ENCODE measurements at regions not wholly inside any gene's neighbourhood (a gene's known extent, or its start where the extent isn't known, plus 50 kb on each side); places are given as distances from the start of the nearest gene placed in this dataset.
"Not testable (repeated sequence)": the region's sequence is repeated elsewhere in the genome, so short reads cannot be mapped to it uniquely, and the experiment has no call there.

GRCh38 chr10:37003126-37003525 lies 122.3 kb upstream of the ANKRD30A start:
- H4K20me1 ChIP-seq (ENCODE audit: insufficient read depth, low read length) = no peaks in the 10 kb centered on the region
- H3K9me3 ChIP-seq (replicated peaks in 1 of 2; ENCODE audit: control insufficient read depth in 1 of 2, insufficient read depth in 1 of 2, low read length in 2 of 2) = peaks cover 0 to 5% of the 10 kb centered on the region in 2 donors
- H3K4me3 ChIP-seq (replicated peaks in 1 of 3; ENCODE audit: low read depth in 2 of 3, low read length in 3 of 3) = no peak overlapping the region
- no peak for TF ChIP-seq CTCF (IDR thresholded peaks at IDR 0.05)
- H2AFZ ChIP-seq (ENCODE audit: insufficient read depth, low read depth, low read length, poor library complexity, severe bottlenecking) = no peak overlapping the region
- no peaks in the 10 kb centered on the region for H3K4me1 Mint-ChIP-seq
- H3K79me2 ChIP-seq (ENCODE audit: insufficient read depth, low read length) = no peaks in the 10 kb centered on the region
- H3K36me3 ChIP-seq (replicated peaks in 1 of 2; ENCODE audit: control insufficient read depth in 1 of 2, insufficient read depth in 2 of 2, low read length in 2 of 2) = no peaks in the 10 kb centered on the region
- H3K27ac ChIP-seq (ENCODE audit: low read depth in 1 of 2, low read length in 2 of 2) = no peak overlapping the region
- H3K4me1 ChIP-seq (ENCODE audit: control insufficient read depth in 1 of 2, insufficient read depth in 2 of 2, low read length in 2 of 2) = no peaks in the 10 kb centered on the region
- peaks cover 0 to 9% (median 2%) of the 10 kb centered on the region in 7 donors for H3K9me3 Mint-ChIP-seq
- H3K4me2 ChIP-seq (replicated peaks; ENCODE audit: extremely low read depth, low read length, poor library complexity, severe bottlenecking) = no peak overlapping the region
- H3K27me3 ChIP-seq (ENCODE audit: control insufficient read depth in 2 of 2, insufficient read depth in 2 of 2, low read length in 2 of 2) = no peaks in the 10 kb centered on the region
- H3K27me3 Mint-ChIP-seq (ENCODE audit: low read depth in 3 of 3) = peaks cover 0 to 2% (median 0%) of the 10 kb centered on the region in 3 donors
- H3K36me3 Mint-ChIP-seq = no peaks in the 10 kb centered on the region
- no peak overlapping the region for H3K4me3 Mint-ChIP-seq
- WGBS (ENCODE audit: insufficient coverage) = no CpG with 5 or more reads among the region's 2 CpGs
- no peak overlapping the region for H3K9ac ChIP-seq (ENCODE audit: insufficient read depth, low read length, poor library complexity, severe bottlenecking)
- intact Hi-C loops (cut with micrococcal nuclease) = no loop called here
- DNase-seq = no peak
- H3K27ac Mint-ChIP-seq = no peak overlapping the region

- H3K4me2 ChIP-seq (replicated peaks; ENCODE audit: extremely low read depth, low read length, poor library complexity, severe bottlenecking); H3K9ac ChIP-seq (ENCODE audit: insufficient read depth, low read length, poor library complexity, severe bottlenecking); H3K36me3 ChIP-seq (replicated peaks in 1 of 2; ENCODE audit: control insufficient read depth in 1 of 2, insufficient read depth in 2 of 2, low read length in 2 of 2); H3K4me1 Mint-ChIP-seq; H3K36me3 Mint-ChIP-seq; H2AFZ ChIP-seq (ENCODE audit: insufficient read depth, low read depth, low read length, poor library complexity, severe bottlenecking); H3K4me3 ChIP-seq (replicated peaks in 1 of 3; ENCODE audit: low read depth in 2 of 3, low read length in 3 of 3); H3K4me3 Mint-ChIP-seq; H3K27ac Mint-ChIP-seq; intact Hi-C loops (cut with micrococcal nuclease); H3K27me3 Mint-ChIP-seq (ENCODE audit: low read depth in 3 of 3); DNase-seq; H4K20me1 ChIP-seq (ENCODE audit: insufficient read depth, low read length); H3K27me3 ChIP-seq (ENCODE audit: control insufficient read depth in 2 of 2, insufficient read depth in 2 of 2, low read length in 2 of 2); H3K27ac ChIP-seq (ENCODE audit: low read depth in 1 of 2, low read length in 2 of 2); H3K4me1 ChIP-seq (ENCODE audit: control insufficient read depth in 1 of 2, insufficient read depth in 2 of 2, low read length in 2 of 2); H3K79me2 ChIP-seq (ENCODE audit: insufficient read depth, low read length): not testable (repeated sequence)
- peaks cover 11 to 17% of the 10 kb centered on the region in 2 donors for H3K9me3 ChIP-seq (replicated peaks in 1 of 2; ENCODE audit: control insufficient read depth in 1 of 2, insufficient read depth in 1 of 2, low read length in 2 of 2)
- 85% methylated on average over 8 of the region's 14 CpGs for WGBS (ENCODE audit: insufficient coverage)
- H3K9me3 Mint-ChIP-seq = peaks cover 0 to 18% (median 9%) of the 10 kb centered on the region in 7 donors
Measured at GRCh38 chr10:36995806-36996205, 129.6 kb upstream of the ANKRD30A start.
